SK-N-SH treated with all-trans-retinoic acid at 6 μM for 48 hours (cell line): ENCODE measurements at regions not wholly inside any gene's neighbourhood (a gene's known extent, or its start where the extent isn't known, plus 50 kb on each side); places are given as distances from the start of the nearest gene placed in this dataset.

Experiments used
- ATAC-seq: fragments of 200-7000 bp; cut with Tn5 transposase; 3 replicates; pipeline ENCODE4 v1.9.1; 2020; ENCODE audit warnings: mild to moderate bottlenecking, moderate library complexity
- ARNTL ChIP-seq: fragments of 450-650 bp; formaldehyde crosslinking; IDR thresholded peaks from 2 replicates; pipeline ENCODE4 v1.5.0; 2020; ENCODE audit warnings: low read depth, mild to moderate bottlenecking, moderate library complexity, borderline replicate concordance
- BACH2 ChIP-seq: fragments of 250-450 bp; sonication (Bioruptor Pico); IDR thresholded peaks from 2 replicates; pipeline ENCODE4 v1.9.0; 2021; ENCODE audit warnings: mild to moderate bottlenecking, borderline replicate concordance
- CSDC2 ChIP-seq: fragments of 250-450 bp; sonication (Bioruptor Pico); IDR thresholded peaks from 2 replicates; pipeline ENCODE4 v1.5.0; 2020; ENCODE audit warnings: mild to moderate bottlenecking, moderate library complexity
- ESRRG ChIP-seq: fragments of 250-450 bp; sonication (Bioruptor Pico); IDR thresholded peaks from 2 replicates; pipeline ENCODE4 v1.6.1; 2021; ENCODE audit warnings: mild to moderate bottlenecking
- GLIS3 ChIP-seq: fragments of 250-450 bp; sonication (Bioruptor Pico); IDR thresholded peaks from 2 replicates; pipeline ENCODE4 v1.5.0; 2020; ENCODE audit warnings: mild to moderate bottlenecking, moderate library complexity
- OSR1 ChIP-seq: fragments of 250-450 bp; sonication (Bioruptor Pico); IDR thresholded peaks from 2 replicates; pipeline ENCODE4 v1.8.0; 2022; ENCODE audit warnings: moderate library complexity, mild to moderate bottlenecking, inconsistent platforms
- PPARA ChIP-seq: fragments of 250-450 bp; sonication (Bioruptor Pico); IDR thresholded peaks from 2 replicates; pipeline ENCODE4 v1.5.0; 2020; ENCODE audit warnings: mild to moderate bottlenecking, borderline replicate concordance
- SNAI2 ChIP-seq: fragments of 250-450 bp; sonication (Bioruptor Pico); IDR thresholded peaks from 2 replicates; pipeline ENCODE4 v1.5.0; 2020; ENCODE audit warnings: mild to moderate bottlenecking, moderate library complexity
- TCF4 ChIP-seq: fragments of 250-450 bp; sonication (Bioruptor Pico); IDR thresholded peaks from 2 replicates; pipeline ENCODE4 v1.8.0; 2021; ENCODE audit warnings: mild to moderate bottlenecking, moderate library complexity, borderline replicate concordance
- TOX ChIP-seq: fragments of 250-450 bp; sonication (Bioruptor Pico); IDR thresholded peaks from 2 replicates; pipeline ENCODE4 v1.8.0; 2021; ENCODE audit warnings: mild to moderate bottlenecking, moderate library complexity, borderline replicate concordance
- ZC3H10 ChIP-seq: fragments of 250-450 bp; sonication (Bioruptor Pico); IDR thresholded peaks from 2 replicates; pipeline ENCODE4 v1.5.1; 2021; ENCODE audit warnings: mild to moderate bottlenecking, moderate library complexity
- ZFP3 ChIP-seq: fragments of 250-450 bp; sonication (Bioruptor Pico); IDR thresholded peaks from 2 replicates; pipeline ENCODE4 v1.5.0; 2020; ENCODE audit warnings: mild to moderate bottlenecking, moderate library complexity
- ZNF565 ChIP-seq: fragments of 450-650 bp; formaldehyde crosslinking; conservative IDR thresholded peaks from 2 replicates; pipeline ENCODE4 v1.5.0; 2020; ENCODE audit warnings: low read depth, mild to moderate bottlenecking, moderate library complexity
- ZNF8 ChIP-seq: fragments of 450-650 bp; formaldehyde crosslinking; IDR thresholded peaks from 2 replicates; pipeline ENCODE4 v1.5.0; 2020; ENCODE audit warnings: mild to moderate bottlenecking, moderate library complexity
- TF ChIP-seq, protein P1 (sequence below): fragments of 250-450 bp; sonication (Bioruptor Pico); IDR thresholded peaks from 2 replicates; pipeline ENCODE4 v1.5.0; 2020; ENCODE audit warnings: mild to moderate bottlenecking, moderate library complexity
- TF ChIP-seq, protein P2 (sequence below): fragments of 250-450 bp; sonication (Bioruptor Pico); IDR thresholded peaks from 2 replicates; pipeline ENCODE4 v1.8.0; 2020; ENCODE audit warnings: mild to moderate bottlenecking, moderate library complexity, borderline replicate concordance
- TF ChIP-seq, protein P3 (sequence below): fragments of 250-450 bp; sonication (Bioruptor Pico); IDR thresholded peaks from 2 replicates; pipeline ENCODE4 v1.5.1; 2021; ENCODE audit warnings: mild to moderate bottlenecking, moderate library complexity
- TF ChIP-seq, protein P4 (sequence below): fragments of 250-450 bp; sonication (Bioruptor Pico); IDR thresholded peaks from 2 replicates; pipeline ENCODE4 v1.8.0; 2021; ENCODE audit warnings: low read depth, mild to moderate bottlenecking, moderate library complexity, borderline replicate concordance

DNA sequence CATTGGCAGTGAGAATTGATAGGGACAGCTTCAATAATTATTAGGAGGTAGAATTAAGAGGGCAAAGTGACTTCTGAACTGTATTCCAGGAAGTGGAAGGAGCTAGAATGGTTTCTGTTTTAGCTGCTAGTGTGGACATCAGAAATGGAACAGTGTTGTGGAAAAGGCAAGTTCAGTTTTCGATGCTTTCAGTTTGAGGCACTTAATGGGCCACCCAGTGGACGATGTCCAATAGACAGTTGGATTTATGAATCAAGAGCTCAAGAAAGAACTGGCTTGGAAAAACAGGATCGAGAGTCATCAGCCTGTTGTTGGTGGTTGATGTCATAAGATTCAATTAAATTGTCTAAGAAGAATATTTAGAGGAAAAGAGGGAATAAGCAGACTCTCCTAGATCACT lies 136.3 kb downstream of the DYRK2 start:
- TF ChIP-seq, protein P1, sequence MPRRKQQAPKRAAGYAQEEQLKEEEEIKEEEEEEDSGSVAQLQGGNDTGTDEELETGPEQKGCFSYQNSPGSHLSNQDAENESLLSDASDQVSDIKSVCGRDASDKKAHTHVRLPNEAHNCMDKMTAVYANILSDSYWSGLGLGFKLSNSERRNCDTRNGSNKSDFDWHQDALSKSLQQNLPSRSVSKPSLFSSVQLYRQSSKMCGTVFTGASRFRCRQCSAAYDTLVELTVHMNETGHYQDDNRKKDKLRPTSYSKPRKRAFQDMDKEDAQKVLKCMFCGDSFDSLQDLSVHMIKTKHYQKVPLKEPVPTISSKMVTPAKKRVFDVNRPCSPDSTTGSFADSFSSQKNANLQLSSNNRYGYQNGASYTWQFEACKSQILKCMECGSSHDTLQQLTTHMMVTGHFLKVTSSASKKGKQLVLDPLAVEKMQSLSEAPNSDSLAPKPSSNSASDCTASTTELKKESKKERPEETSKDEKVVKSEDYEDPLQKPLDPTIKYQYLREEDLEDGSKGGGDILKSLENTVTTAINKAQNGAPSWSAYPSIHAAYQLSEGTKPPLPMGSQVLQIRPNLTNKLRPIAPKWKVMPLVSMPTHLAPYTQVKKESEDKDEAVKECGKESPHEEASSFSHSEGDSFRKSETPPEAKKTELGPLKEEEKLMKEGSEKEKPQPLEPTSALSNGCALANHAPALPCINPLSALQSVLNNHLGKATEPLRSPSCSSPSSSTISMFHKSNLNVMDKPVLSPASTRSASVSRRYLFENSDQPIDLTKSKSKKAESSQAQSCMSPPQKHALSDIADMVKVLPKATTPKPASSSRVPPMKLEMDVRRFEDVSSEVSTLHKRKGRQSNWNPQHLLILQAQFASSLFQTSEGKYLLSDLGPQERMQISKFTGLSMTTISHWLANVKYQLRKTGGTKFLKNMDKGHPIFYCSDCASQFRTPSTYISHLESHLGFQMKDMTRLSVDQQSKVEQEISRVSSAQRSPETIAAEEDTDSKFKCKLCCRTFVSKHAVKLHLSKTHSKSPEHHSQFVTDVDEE, result no peak
- TF ChIP-seq SNAI2 (CRISPR knock-in tag) (no peak), GLIS3 (CRISPR knock-in tag) (no peak), ESRRG (CRISPR knock-in tag) (no peak), BACH2 (CRISPR knock-in tag) (no peak), CSDC2 (CRISPR knock-in tag) (no peak), ZNF565 (CRISPR knock-in tag) (no peak), TOX (no peak), PPARA (no peak), ZNF8 (CRISPR knock-in tag) (no peak)
- TF ChIP-seq, protein P2, sequence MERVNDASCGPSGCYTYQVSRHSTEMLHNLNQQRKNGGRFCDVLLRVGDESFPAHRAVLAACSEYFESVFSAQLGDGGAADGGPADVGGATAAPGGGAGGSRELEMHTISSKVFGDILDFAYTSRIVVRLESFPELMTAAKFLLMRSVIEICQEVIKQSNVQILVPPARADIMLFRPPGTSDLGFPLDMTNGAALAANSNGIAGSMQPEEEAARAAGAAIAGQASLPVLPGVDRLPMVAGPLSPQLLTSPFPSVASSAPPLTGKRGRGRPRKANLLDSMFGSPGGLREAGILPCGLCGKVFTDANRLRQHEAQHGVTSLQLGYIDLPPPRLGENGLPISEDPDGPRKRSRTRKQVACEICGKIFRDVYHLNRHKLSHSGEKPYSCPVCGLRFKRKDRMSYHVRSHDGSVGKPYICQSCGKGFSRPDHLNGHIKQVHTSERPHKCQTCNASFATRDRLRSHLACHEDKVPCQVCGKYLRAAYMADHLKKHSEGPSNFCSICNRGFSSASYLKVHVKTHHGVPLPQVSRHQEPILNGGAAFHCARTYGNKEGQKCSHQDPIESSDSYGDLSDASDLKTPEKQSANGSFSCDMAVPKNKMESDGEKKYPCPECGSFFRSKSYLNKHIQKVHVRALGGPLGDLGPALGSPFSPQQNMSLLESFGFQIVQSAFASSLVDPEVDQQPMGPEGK, result no peak
- ATAC-seq, result no peak

DNA sequence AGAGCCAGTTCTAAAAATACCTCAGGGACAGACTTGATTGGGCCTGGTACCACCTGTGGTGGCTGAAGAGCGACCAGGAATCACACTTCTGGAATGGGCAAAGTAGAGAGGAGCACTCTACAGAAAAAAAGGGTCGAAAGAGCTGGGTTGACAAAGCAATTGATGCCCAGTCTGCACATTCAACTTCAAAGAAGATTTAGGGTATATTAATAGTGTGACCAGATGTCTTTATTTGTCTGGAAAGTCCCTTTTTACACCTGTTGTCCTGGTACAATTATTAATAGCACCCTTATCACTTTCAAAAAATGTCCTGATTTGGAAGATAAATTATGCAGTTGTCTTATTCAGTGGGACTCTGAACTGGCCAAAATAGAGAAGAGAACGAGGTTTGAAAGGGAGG lies 137.5 kb downstream of the DYRK2 start:
- TF ChIP-seq, protein P2, result no peak
- no peak for TF ChIP-seq ZC3H10 (CRISPR knock-in tag)
- no peak for TF ChIP-seq BACH2 (CRISPR knock-in tag)
- TF ChIP-seq, protein P1, result no peak
- TF ChIP-seq TOX, result no peak
- no peak for TF ChIP-seq ARNTL
- TF ChIP-seq ZNF565 (CRISPR knock-in tag), result no peak
- TF ChIP-seq GLIS3 (CRISPR knock-in tag), result no peak
- no peak for TF ChIP-seq TCF4 (CRISPR knock-in tag)
- TF ChIP-seq ZFP3 (CRISPR knock-in tag), result no peak
- TF ChIP-seq, protein P3, sequence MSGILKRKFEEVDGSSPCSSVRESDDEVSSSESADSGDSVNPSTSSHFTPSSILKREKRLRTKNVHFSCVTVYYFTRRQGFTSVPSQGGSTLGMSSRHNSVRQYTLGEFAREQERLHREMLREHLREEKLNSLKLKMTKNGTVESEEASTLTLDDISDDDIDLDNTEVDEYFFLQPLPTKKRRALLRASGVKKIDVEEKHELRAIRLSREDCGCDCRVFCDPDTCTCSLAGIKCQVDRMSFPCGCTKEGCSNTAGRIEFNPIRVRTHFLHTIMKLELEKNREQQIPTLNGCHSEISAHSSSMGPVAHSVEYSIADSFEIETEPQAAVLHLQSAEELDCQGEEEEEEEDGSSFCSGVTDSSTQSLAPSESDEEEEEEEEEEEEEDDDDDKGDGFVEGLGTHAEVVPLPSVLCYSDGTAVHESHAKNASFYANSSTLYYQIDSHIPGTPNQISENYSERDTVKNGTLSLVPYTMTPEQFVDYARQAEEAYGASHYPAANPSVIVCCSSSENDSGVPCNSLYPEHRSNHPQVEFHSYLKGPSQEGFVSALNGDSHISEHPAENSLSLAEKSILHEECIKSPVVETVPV (CRISPR knock-in tag), result no peak
- TF ChIP-seq SNAI2 (CRISPR knock-in tag), result no peak
- TF ChIP-seq, protein P4, sequence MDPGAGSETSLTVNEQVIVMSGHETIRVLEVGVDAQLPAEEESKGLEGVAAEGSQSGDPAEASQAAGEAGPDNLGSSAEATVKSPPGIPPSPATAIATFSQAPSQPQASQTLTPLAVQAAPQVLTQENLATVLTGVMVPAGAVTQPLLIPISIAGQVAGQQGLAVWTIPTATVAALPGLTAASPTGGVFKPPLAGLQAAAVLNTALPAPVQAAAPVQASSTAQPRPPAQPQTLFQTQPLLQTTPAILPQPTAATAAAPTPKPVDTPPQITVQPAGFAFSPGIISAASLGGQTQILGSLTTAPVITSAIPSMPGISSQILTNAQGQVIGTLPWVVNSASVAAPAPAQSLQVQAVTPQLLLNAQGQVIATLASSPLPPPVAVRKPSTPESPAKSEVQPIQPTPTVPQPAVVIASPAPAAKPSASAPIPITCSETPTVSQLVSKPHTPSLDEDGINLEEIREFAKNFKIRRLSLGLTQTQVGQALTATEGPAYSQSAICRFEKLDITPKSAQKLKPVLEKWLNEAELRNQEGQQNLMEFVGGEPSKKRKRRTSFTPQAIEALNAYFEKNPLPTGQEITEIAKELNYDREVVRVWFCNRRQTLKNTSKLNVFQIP (CRISPR knock-in tag), result no peak
- TF ChIP-seq ESRRG (CRISPR knock-in tag), result no peak
- TF ChIP-seq OSR1 (CRISPR knock-in tag), result no peak
- TF ChIP-seq CSDC2 (CRISPR knock-in tag), result no peak
- ATAC-seq, result no peak
